Iris pigment epithelial cell (primary cell): ENCODE measurements at regions not wholly inside any gene's neighbourhood (a gene's known extent, or its start where the extent isn't known, plus 50 kb on each side); places are given as distances from the start of the nearest gene placed in this dataset.

Experiments used
- DNase-seq: peaks from one replicate; pipeline ENCODE4 v3.0.0-alpha.2; 2011; ENCODE audit warnings: low read depth

GRCh38 chr6:41451515-41452163 is 94.5 kb upstream of the FOXP4 start:
- peak; percentile 41 for DNase-seq

- DNase-seq, result no peak
These were observed 93.4 kb upstream of the FOXP4 start for GRCh38 chr6:41452763-41453162.

GRCh38 chr6:41453244-41453643 is 92.9 kb upstream of the FOXP4 start:
- DNase-seq, result no peak

DNA sequence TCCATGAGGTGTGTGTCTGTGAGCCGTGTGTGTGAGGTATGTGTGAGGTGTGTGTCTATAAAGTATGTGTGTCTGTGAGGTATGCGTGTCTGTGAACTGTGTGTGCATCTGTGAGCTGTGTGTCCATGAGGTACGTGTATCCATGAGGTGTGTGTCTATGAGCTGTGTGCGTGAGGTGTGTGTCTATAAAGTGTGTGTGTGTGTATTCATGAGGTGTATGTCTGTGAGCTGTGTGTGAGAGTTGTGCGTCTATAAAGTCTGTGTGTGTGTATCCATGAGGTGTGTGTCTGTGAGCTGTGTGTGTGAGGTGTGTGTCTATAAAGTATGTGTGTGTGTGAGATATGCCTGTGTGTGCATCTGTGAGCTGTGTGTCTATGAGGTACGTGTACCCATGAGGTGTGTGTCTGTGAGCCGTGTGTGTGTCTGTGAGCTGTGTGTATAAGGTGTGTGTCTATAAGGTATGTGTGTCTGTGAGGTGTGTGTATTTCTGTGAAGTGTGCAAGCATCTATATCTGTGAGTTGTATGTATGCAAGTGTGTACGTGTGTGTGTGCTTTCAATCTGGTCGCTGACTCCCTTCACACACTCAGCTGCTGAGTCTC is 91.9 kb upstream of the FOXP4 start:
- no peak for DNase-seq

DNA sequence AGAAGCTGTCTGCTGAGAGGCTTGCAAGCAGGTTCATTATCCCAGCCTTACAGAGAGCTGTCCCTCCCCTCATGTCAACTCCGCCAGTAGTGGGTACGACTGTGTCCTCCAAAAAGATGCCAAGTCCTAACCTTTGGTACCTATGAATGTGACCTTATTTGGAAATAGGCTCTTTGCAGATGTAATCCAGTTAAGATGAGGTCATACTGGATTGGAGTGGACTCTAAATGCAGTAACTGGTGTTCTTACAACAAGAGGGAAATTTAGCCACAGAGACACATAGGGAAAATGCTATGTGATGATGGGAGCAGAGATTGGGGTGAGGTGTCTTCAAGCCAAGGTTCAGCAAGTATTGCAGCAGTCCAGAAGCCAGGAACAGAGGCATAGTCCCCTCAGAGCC is 90.8 kb upstream of the FOXP4 start:
- DNase-seq, result no peak

DNA sequence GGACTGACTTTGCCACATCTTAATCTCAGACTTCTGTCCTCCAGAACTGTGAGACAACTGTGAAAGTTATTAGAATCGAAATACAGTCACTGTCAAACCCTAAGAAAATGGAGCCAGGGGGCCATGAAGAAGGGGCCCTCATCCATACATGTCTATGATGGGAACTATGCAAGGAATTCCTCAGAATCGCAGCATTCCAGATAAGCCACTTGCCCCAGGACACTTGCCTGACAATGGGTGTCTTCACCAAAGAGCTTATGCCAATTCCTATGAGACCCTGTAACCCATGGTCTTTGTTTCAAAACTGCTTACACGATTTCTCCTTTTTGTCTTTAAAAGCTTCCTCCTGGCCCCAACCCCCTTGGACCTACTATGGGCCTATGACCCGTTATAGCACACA is 90.4 kb upstream of the FOXP4 start:
- DNase-seq, result no peak

GRCh38 chr6:41457303-41457670 is 88.9 kb upstream of the FOXP4 start:
- DNase-seq, result no peak

- DNase-seq, result no peak
These were observed 86.4 kb upstream of the FOXP4 start for GRCh38 chr6:41459738-41460137.

GRCh38 chr6:41460742-41461336 is 85.3 kb upstream of the FOXP4 start:
- DNase-seq, result no peak

GRCh38 chr6:41462033-41462432 is 84.1 kb upstream of the FOXP4 start:
- no peak for DNase-seq

- peak; percentile 78 for DNase-seq
These were observed 82.9 kb upstream of the FOXP4 start for GRCh38 chr6:41463062-41463930.

GRCh38 chr6:41464019-41464418 is 82.2 kb upstream of the FOXP4 start:
- DNase-seq, result no peak

DNA sequence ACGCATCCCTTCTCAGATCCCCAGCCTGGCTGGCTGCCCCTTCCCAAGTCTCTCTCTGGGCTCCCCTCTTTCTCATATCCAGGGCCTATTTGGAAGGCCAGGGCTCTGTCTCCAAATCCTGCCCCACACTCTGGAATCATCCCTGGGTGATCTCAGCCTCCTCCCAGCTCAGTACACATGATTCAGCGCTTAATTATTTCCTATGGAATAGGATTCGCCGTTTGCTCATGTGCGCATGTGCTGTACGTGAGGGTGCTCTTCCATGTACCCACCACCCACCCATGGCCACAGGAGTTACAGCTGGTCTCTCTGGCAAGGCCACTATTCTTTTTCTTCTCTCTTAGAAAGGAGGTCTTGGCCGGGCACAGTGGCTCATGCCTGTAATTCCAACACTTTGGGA is 81.7 kb upstream of the FOXP4 start:
- DNase-seq, result peak; percentile 52

DNA sequence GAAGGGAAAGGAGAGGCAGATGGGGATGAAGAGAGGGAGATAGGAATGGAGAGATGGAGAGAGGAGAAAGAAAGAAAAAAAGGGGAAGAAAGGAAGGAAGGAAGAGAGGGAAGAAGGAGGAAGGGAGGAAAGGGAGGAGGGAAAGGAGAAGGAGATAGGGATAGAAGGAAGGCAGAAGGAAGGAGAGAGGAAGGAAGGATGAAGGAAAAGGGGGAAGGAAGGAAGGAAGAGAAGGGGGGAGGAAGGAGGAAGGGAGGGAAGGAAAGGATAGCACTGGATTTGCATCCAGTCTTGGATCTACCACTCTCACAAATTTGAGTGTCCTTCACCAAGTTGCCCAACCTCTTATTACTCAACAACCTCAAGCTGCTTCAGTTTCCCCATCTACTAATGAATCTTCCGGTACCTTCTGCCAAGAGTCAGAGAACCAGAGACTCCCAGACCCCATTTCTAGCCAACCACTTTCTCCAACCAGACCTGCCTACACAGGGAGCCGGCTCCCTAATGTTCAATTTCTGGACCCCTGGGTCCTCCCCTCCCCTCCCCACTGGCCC is 79.7 kb upstream of the FOXP4 start:
- peak; percentile 72 for DNase-seq

DNA sequence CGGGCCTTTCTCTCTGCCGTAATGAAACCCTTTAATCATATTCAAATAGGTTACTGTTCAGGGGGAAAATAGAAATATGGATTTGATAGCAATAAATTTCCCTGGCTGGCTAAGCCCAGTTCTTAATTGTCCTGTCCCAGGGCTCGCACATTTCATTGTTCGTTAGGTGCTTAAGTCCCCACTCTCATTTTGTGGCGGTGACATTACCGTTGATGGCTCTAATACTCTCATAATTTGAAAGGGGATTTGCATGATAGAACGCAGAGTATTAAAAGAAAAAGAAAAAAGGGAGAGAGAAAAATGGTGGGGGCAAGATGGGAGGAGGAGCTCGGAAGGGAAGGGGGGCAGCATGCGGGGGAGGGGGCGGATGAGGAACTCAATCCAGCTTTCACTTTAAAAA is 79.1 kb upstream of the FOXP4 start:
- no peak for DNase-seq

GRCh38 chr6:41467627-41468404 is 78.4 kb upstream of the FOXP4 start:
- no peak for DNase-seq

- DNase-seq, result peak; percentile 46
These were observed 76.8 kb upstream of the FOXP4 start for GRCh38 chr6:41469156-41470028.

GRCh38 chr6:41470029-41470330 is 76.2 kb upstream of the FOXP4 start:
- DNase-seq, result peak; percentile 62

- DNase-seq, result peak; percentile 82
These were observed 75.7 kb upstream of the FOXP4 start for GRCh38 chr6:41470331-41471063.
